BLaER1 treated with 17β-estradiol and CSF1 and Interleukin-3, amounts not matched to agents 10 nM and 100 nM (cell line): ENCODE measurements at regions not wholly inside any gene's neighbourhood (a gene's known extent, or its start where the extent isn't known, plus 50 kb on each side); places are given as distances from the start of the nearest gene placed in this dataset.
"Not testable (repeated sequence)": the region's sequence is repeated elsewhere in the genome, so short reads cannot be mapped to it uniquely, and the experiment has no call there.

Source experiments
- H3K27ac ChIP-seq, 11 experiments: shearing (Covaris generic); formaldehyde crosslinking; 2 replicates each; pipeline ENCODE4 v1.8.1; 2022
- H3K27me3 ChIP-seq, 11 experiments: shearing (Covaris generic); formaldehyde crosslinking; 2 replicates each; pipeline ENCODE4 v1.8.1; 2022
- H3K36me3 ChIP-seq, 11 experiments: shearing (Covaris generic); formaldehyde crosslinking; 2 replicates each; pipeline ENCODE4 v1.8.1; 2022
- H3K4me1 ChIP-seq, 10 experiments: shearing (Covaris generic); formaldehyde crosslinking; 2 replicates each; pipeline ENCODE4 v1.8.1; 2022
- H3K4me2 ChIP-seq, 11 experiments: shearing (Covaris generic); formaldehyde crosslinking; 2 replicates each; pipeline ENCODE4 v1.8.1; 2022
- H3K4me3 ChIP-seq, 10 experiments: shearing (Covaris generic); formaldehyde crosslinking; 2 replicates each; pipeline ENCODE4 v1.8.1; 2022
- H3K9ac ChIP-seq, 11 experiments: shearing (Covaris generic); formaldehyde crosslinking; 2 replicates each; pipeline ENCODE4 v1.8.1; 2022
- H3K9me3 ChIP-seq, 11 experiments: shearing (Covaris generic); formaldehyde crosslinking; replicated peaks in 1 of 11; 2 replicates each; pipeline ENCODE4 v1.8.1; 2022
- H4K20me1 ChIP-seq, 11 experiments: shearing (Covaris generic); formaldehyde crosslinking; 2 replicates each; pipeline ENCODE4 v1.8.1; 2022
- Cebpa-rat ChIP-seq, 11 experiments: shearing (Covaris generic); IDR thresholded peaks; 2 replicates each; pipeline ENCODE4 v1.8.1; 2022

- Histone ChIP-seq H3K9ac (peak overlapping the region in 2 of 11 experiments; percentile 14 to 20; a peak in 2 of 22 replicates), H3K27ac (no peak overlapping the region), H3K27me3 (no peaks in the 10 kb centered on the region), H3K4me2 (peak overlapping the region; percentile 54 to 79 (median 63)), H3K9me3 (peaks cover 0 to 7% (median 0%) of the 10 kb centered on the region in 11 experiments; a peak in 6 of 22 replicates), H4K20me1 (no peaks in the 10 kb centered on the region), H3K4me3 (no peak overlapping the region), H3K4me1 (peaks cover 35 to 69% (median 58%) of the 10 kb centered on the region in 10 experiments), H3K36me3 (no peaks in the 10 kb centered on the region)
- TF ChIP-seq Cebpa-rat (IDR thresholded peaks at IDR 0.05) = no peak
Observed at GRCh38 chr2:9712263-9712662, 81.5 kb upstream of the YWHAQ start.

DNA sequence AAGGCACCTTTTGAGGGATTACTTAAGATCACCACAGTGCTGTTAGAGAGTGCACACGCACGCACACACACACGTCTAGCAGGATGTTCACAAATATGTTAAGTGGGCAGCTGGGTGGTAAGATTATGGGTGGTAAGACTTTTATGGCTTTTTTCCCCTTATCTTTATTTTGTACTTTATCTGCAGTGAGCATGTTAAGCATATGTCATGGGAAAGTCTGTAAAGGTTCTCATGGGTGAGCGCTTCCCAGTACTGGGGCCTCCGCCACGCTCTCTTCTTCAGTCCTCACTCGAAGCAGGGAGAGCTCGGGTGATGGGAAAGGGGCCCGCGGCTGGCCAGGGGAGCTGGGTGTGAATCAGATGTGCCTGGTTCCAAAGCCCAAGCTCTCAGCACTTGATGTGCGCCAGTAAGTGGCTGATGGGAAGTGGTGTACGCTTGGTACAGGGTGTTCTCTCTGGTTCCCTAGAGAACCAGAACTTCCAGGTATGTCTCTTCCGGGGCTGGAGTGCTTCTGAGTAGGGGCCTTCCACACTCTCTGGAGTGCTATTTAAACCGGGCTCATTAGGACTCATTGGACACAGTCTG is 83.9 kb upstream of the YWHAQ start:
- no peaks in the 10 kb centered on the region for H3K36me3 ChIP-seq
- no peaks in the 10 kb centered on the region for H4K20me1 ChIP-seq
- H3K27ac ChIP-seq = no peak overlapping the region
- peak overlapping the region; percentile 34 to 65 (median 52) for H3K4me2 ChIP-seq
- H3K27me3 ChIP-seq = no peaks in the 10 kb centered on the region
- H3K9me3 ChIP-seq = peaks cover 0 to 15% (median 5%) of the 10 kb centered on the region in 11 experiments; a peak in 10 of 22 replicates
- peaks cover 20 to 68% (median 54%) of the 10 kb centered on the region in 10 experiments for H3K4me1 ChIP-seq
- H3K9ac ChIP-seq = no peak overlapping the region
- no peak overlapping the region for H3K4me3 ChIP-seq
- TF ChIP-seq Cebpa-rat (IDR thresholded peaks at IDR 0.05) = no peak

GRCh38 chr2:9715238-9715637 is 84.4 kb upstream of the YWHAQ start:
- no peak for TF ChIP-seq Cebpa-rat (IDR thresholded peaks at IDR 0.05)
- Histone ChIP-seq H3K27me3 (no peaks in the 10 kb centered on the region), H3K4me3 (no peak overlapping the region), H3K36me3 (no peaks in the 10 kb centered on the region), H3K4me2 (peak overlapping the region; percentile 34 to 65 (median 52)), H4K20me1 (no peaks in the 10 kb centered on the region), H3K4me1 (peaks cover 20 to 73% (median 57%) of the 10 kb centered on the region in 10 experiments), H3K9ac (no peak overlapping the region), H3K27ac (no peak overlapping the region), H3K9me3 (peaks cover 0 to 12% (median 4%) of the 10 kb centered on the region in 11 experiments; a peak in 9 of 22 replicates)

DNA sequence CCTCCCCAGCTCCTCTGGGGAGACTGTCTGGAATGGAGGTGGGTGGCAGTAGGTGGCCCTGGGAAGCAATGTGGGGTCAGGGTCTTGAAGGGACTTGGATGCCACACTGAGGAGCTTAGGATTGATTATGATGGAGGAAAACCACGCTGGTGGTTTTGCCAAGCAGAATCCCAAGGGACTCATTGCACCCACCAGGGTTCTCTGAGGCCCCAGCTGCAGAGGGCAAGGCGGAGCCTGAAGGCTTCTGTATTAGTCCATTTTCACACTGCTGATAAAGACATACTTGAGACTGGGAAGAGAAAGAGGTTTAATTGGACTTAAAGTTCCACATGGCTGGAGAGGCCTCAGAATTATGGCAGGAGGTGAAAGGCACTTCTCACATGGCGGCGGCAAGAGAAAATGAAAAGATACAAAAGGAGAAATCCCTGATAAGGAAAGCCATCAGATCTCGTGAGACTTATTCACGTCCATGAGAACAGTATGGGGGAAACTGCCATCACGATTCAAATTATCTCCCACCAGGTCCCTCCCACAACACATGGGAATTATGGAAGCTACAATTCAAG is 87.2 kb upstream of the YWHAQ start:
- Histone ChIP-seq H3K27me3 (no peaks in the 10 kb centered on the region), H4K20me1 (no peaks in the 10 kb centered on the region)

GRCh38 chr2:9720352-9721093 is 89.7 kb upstream of the YWHAQ start:
- no peaks in the 10 kb centered on the region for H3K27me3 ChIP-seq
- H3K4me3 ChIP-seq = no peak overlapping the region; a peak in 1 of 20 replicates
- H3K27ac ChIP-seq = peak overlapping the region in 4 of 11 experiments; percentile 17 to 52 (median 30); a peak in 4 of 22 replicates
- H3K4me1 ChIP-seq = peaks cover 19 to 61% (median 46%) of the 10 kb centered on the region in 10 experiments
- TF ChIP-seq Cebpa-rat (IDR thresholded peaks at IDR 0.05) = no peak
- H3K4me2 ChIP-seq = peak overlapping the region; percentile 74 to 89 (median 81)
- H3K9ac ChIP-seq = peak overlapping the region in 3 of 11 experiments; percentile 7 to 54 (median 11); a peak in 1 of 22 replicates
- H4K20me1 ChIP-seq = no peaks in the 10 kb centered on the region
- peaks cover 0 to 12% (median 4%) of the 10 kb centered on the region in 11 experiments; a peak in 9 of 22 replicates for H3K9me3 ChIP-seq
- H3K36me3 ChIP-seq = no peaks in the 10 kb centered on the region

More for the DNA sequence above, 87.2 kb upstream of the YWHAQ start:
- Histone ChIP-seq H3K4me2 (peak overlapping the region in 9 of 11 experiments; percentile 7 to 83 (median 78); a peak in 18 of 22 replicates), H3K9ac (no peak overlapping the region), H3K27ac (peak overlapping the region in 5 of 11 experiments; percentile 4 to 49 (median 31); a peak in 6 of 22 replicates), H3K4me3 (no peak overlapping the region; a peak in 1 of 20 replicates), H3K4me1 (peaks cover 28 to 73% (median 56%) of the 10 kb centered on the region in 10 experiments), H3K9me3 (peaks cover 0 to 12% (median 4%) of the 10 kb centered on the region in 11 experiments; a peak in 9 of 22 replicates), H3K36me3 (no peaks in the 10 kb centered on the region)
- TF ChIP-seq Cebpa-rat (IDR thresholded peaks at IDR 0.05) = no peak

DNA sequence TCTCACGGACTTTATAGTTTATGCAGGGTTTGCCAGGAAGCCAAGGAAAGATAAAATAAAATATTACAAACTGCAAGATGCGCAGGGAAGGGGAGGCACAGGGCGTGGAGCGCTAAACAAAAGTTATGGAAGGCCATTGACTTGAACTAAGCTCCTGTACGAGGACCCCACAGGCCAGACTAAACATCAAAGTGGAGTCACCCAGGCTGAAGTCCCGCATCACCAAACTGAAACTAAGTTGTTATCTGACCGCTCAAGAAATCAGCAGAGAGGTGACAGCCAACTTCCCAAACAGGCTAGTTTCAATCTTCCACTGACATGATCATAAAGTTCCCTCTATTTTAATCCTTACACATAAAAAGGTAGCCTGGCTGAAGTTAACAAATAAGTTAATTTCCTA is 90.5 kb upstream of the YWHAQ start:
- Histone ChIP-seq H3K4me2 (peak overlapping the region; percentile 74 to 89 (median 81)), H3K4me3 (peak overlapping the region in 1 of 10 experiments; percentile 7; a peak in 2 of 20 replicates), H3K27ac (peak overlapping the region in 7 of 11 experiments; percentile 17 to 52 (median 30); a peak in 13 of 22 replicates), H3K36me3 (no peaks in the 10 kb centered on the region), H3K4me1 (peaks cover 17 to 55% (median 42%) of the 10 kb centered on the region in 10 experiments), H3K9me3 (peaks cover 0 to 12% (median 4%) of the 10 kb centered on the region in 11 experiments; a peak in 9 of 22 replicates), H3K9ac (peak overlapping the region in 8 of 11 experiments; percentile 7 to 54 (median 29); a peak in 10 of 22 replicates), H3K27me3 (no peaks in the 10 kb centered on the region), H4K20me1 (no peaks in the 10 kb centered on the region)
- no peak for TF ChIP-seq Cebpa-rat (IDR thresholded peaks at IDR 0.05)

DNA sequence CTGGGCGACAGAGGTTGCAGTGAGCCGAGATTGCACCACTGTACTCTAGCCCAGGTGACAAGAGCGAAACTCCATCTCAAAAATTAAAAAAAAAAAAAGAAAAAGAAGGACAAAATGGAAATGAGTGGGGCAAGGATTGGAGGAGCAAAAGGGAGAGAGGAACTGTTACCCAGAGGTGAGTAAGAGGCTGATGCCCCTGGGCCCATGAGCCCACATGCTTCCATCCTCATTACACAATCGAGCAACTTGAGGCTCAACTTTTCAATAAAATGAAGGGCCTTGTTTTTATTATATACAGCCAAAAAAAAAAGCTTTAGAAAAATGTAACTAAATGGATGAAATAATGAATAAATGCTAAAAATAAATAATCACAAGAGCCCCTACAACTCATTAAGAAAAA is 91.7 kb upstream of the YWHAQ start:
- Histone ChIP-seq H3K27ac (no peak overlapping the region), H3K9me3 (peaks cover 0 to 12% (median 4%) of the 10 kb centered on the region in 11 experiments; a peak in 9 of 22 replicates), H3K4me1 (peaks cover 17 to 47% (median 38%) of the 10 kb centered on the region in 10 experiments), H4K20me1 (no peaks in the 10 kb centered on the region), H3K4me2 (0 out of 22 replicates have a peak overlapping the region, but pooled peaks of 1 of the 11 experiments have one; percentile 77), H3K9ac (no peak overlapping the region), H3K27me3 (no peaks in the 10 kb centered on the region), H3K36me3 (no peaks in the 10 kb centered on the region), H3K4me3 (no peak overlapping the region)
- no peak for TF ChIP-seq Cebpa-rat (IDR thresholded peaks at IDR 0.05)

DNA sequence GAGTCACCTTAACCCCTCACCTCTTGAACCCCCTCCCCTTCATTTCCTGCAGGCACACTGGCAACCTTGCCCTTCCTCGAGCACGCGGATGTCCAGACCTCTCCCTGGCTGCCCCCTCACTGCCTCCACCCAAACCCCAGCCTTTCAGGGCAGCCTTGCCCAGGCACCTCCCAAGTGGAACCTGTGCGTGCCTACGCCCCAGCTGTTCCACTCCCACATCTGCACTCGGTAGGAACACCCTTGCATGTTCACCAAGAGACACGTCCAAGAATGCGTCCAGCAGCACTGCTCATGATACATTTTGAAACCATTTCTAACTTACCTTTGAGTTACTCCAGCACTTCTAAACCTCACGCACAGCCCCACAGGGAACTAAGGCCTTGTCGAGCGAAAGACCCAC is 93.8 kb upstream of the YWHAQ start:
- Histone ChIP-seq H3K4me3 (no peak overlapping the region), H3K27me3 (no peaks in the 10 kb centered on the region), H3K27ac (no peak overlapping the region), H4K20me1 (no peaks in the 10 kb centered on the region), H3K4me2 (no peak overlapping the region), H3K9me3 (no peaks in the 10 kb centered on the region), H3K4me1 (peaks cover 14 to 33% (median 26%) of the 10 kb centered on the region in 10 experiments), H3K9ac (no peak overlapping the region), H3K36me3 (no peaks in the 10 kb centered on the region)
- no peak for TF ChIP-seq Cebpa-rat (IDR thresholded peaks at IDR 0.05)

- Histone ChIP-seq H3K9me3 (no peaks in the 10 kb centered on the region), H3K9ac (no peak overlapping the region), H3K4me1 (peaks cover 14 to 33% (median 24%) of the 10 kb centered on the region in 10 experiments), H3K27ac (no peak overlapping the region), H3K36me3 (no peaks in the 10 kb centered on the region), H3K27me3 (no peaks in the 10 kb centered on the region), H3K4me2 (no peak overlapping the region), H3K4me3 (no peak overlapping the region), H4K20me1 (no peaks in the 10 kb centered on the region)
- TF ChIP-seq Cebpa-rat (IDR thresholded peaks at IDR 0.05) = no peak
Observed at GRCh38 chr2:9725106-9725505, 94.3 kb upstream of the YWHAQ start.

DNA sequence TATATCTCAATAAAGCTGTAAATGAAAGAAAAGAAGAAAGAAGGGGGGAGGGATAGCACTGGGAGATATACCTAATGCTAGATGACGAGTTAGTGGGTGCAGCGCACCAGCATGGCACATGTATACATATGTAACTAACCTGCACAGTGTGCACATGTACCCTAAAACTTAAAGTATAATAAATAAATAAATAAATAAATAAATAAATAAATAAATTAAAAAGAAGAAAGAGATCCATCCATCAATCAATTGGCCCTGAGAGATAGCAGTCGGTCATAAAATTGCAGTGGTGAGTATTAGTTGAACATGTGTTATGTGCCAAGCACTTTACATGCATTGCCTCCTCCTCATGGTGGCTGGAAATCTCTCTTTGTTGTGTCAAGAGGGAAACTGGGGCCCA is 95.2 kb upstream of the YWHAQ start:
- not testable (repeated sequence) for H3K27ac ChIP-seq, H3K4me3 ChIP-seq, H3K9me3 ChIP-seq, H3K27me3 ChIP-seq, H3K4me2 ChIP-seq, H4K20me1 ChIP-seq, H3K36me3 ChIP-seq, H3K9ac ChIP-seq
- peaks cover 8 to 24% (median 15%) of the 10 kb centered on the region in 10 experiments for H3K4me1 ChIP-seq

DNA sequence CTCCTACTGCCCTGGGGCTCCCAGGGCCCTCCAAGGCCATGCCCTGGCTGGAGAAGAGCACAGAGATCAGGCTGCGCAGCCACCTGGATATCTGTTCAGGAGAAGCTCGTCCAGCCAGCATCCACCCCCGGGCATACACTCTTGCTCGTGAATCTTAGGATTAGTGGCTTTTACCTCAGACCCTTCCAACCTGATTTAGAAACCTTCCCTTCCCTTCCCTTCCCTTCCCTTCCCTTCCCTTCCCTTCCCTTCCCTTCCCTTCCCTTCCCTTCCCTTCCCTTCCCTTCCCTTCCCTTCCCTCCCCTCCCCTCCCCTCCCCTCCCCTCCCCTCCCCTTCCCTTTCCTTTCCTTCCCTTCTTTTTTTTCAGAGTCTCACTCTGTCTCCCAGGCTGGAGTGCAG is 99.7 kb upstream of the YWHAQ start:
- H3K9ac ChIP-seq, H3K27me3 ChIP-seq: not testable (repeated sequence)

More for the DNA sequence above, 99.7 kb upstream of the YWHAQ start:
- not testable (repeated sequence) for H3K4me1 ChIP-seq, H3K27ac ChIP-seq, H3K4me3 ChIP-seq, H3K4me2 ChIP-seq, H3K36me3 ChIP-seq, H4K20me1 ChIP-seq
- H3K9me3 ChIP-seq = peaks cover 15 to 20% (median 18%) of the 10 kb centered on the region in 11 experiments
